ENCODE measurements at regions not wholly inside any gene's neighbourhood (a gene's known extent, or its start where the extent isn't known, plus 50 kb on each side); places are given as distances from the start of the nearest gene placed in this dataset.

DNA sequence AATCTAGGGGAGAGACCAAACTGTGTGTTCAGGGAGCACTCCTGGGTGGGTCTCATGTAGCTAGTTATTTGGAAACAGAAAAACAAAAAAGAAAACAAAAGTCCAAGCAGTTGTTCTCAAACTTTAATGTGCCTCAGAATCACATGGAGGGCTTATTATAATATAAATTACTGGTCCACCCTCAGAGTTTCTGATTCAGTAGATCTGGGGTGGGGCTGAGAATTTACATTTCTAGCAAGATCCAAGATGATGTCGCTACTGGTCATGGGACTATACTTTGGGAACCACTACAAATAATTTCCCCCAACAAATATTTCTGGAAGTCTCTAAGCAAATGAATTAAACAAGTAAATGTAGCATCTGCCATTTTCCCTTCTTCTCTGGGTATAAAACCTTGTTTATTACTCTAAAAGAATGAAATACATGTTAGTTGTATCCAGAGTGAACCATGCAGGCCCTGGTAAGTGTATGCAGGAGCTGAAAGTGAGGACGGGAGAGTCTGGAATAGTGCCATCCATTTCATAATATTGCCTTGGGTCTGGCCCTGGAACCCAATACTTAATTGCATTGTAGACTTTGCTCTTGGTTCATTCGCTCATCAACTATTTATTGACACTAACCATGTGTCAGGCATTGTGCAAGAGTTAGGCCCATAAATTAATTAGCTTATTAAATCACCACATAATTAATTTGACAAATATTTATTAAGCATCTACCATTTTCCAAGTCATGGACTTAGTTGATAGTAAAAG lies 490.8 kb downstream of the EPM2A start:
- no peak for DNase-seq (ENCODE audit: low spot score)

DNA sequence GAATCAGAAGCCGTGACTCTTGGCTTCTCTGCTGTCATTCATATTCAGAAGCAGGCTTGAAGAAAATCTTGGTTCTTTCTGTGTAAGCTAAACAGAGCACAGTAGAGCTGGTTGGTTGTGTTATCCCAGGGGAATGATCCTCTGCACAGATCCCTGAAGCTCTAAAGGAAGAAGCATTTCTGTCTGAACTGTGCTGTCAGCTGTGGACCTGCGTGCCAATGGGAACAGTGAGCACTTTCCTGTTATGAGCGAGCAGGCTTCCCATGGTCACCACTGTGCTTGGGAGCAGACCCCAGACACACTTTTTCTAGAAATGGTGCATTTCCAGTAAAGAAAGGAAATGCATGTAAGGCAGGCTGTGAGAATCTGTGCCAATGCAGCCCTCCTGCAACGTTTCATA lies 490.2 kb downstream of the EPM2A start:
- no peak for DNase-seq (ENCODE audit: low spot score)

DNA sequence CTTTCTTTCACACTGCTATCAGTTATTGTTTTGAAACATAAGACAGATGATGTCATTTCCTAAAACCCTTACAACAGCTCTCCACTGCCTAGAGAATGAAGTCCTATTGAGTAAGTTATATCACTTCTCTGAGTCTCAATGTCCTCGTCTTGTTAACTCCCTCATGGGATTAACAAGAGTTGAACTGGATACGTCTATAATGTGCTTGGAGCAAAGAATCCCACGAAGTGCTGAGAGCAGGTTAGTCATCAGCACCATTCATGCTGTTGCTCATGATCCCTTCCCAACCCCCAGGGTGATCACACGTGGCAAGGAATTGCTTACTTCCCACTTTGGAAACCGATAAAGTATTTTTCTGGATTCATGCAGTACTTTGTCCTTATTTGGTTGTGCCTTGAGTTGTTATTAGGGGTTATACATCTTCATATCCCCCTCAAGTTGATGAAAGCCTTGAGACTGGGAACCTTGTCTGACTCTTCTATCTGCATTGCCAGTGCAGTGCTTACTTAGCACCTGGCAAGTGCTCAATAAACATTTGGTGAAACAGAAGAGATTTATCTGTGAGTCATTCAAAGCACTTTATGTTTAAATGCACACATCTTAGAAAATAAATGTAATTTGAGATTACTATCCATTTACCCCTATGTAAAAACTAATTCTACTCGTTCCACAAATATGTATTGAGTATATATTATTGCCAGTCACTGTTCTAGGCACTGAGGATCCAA lies 487.5 kb downstream of the EPM2A start:
- DNase-seq (ENCODE audit: low spot score): no peak

- no peak for DNase-seq (ENCODE audit: low spot score)
Measured at GRCh38 chr6:145250436-145250835, 484.9 kb downstream of the EPM2A start.

- no peak for DNase-seq (ENCODE audit: low spot score)
Measured at GRCh38 chr6:145252737-145253136, 482.6 kb downstream of the EPM2A start.

DNA sequence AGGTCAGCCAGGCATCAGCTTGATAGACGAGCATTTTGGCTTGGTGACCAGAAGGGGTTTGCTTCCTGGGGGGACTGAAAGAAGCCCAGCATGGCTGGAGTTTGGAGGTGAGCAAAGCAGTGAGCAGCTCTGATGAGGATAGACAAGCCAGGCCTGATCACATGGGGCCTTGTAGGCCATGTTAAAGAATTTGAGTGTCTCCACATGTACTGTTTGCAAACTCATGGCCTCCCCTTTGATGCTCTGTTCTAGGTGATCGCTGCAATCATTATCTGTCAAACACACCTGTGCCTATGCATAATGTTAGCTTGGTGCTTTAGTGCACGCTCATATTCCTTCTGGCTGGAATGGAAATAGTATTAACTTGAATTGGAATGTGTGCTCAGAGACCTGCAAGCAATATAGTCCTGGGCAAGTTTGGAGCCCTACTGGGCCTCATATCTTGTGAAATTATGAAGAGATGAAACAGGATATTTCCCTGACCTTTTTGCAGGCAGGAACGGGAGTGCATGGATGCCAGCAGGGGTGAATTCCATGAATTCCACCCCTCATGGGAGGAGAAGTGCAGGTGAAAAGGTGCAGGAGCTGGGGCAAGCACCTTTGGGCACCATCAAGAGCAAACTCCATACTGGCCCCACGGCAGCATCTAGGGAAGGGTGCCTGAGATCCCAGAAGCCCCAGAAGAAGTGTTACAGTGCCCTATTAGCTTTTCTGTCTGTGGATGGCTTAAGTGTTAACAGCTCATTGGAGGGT lies 480.5 kb downstream of the EPM2A start:
- no peak for DNase-seq (ENCODE audit: low spot score)

DNA sequence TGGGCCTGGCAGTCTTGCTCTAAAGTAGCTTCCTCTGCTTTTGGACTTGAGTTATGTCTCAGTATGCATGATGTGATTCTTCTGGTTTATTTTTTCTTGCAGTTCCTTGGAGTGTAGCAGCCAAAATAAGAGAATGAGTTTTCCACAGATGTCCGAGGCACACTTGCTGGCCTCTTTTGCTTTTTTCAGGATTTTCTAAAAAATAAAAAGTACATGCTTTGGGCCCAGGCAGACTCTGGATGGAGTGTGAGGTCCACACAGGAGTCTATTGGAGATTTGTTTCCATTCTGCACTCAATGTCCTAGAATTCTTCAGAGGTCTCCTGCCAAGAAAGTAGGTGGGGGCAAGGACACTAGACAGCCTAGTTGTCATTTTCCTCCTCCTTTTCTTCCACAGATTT lies 477.6 kb downstream of the EPM2A start:
- DNase-seq (ENCODE audit: low spot score): no peak

DNA sequence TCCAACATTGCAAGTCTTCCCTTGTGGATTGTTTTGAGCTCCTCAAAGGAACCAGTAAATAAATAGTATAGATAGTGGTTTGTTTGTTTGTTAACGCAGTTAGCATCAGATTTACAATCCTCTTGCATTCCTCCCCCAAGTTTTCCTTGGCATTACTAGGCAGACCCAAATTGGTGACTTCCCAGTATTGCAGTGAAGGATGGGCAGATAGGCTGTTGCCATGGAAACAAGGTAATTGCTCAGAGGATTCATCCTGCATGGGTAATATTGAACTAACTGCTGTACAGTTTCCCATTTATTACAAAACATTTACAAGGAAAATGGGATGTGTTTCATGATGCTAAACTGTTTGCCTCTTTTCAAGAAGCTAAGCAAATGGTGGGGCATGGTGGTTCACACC lies 477.2 kb downstream of the EPM2A start:
- no peak for DNase-seq (ENCODE audit: low spot score)

DNA sequence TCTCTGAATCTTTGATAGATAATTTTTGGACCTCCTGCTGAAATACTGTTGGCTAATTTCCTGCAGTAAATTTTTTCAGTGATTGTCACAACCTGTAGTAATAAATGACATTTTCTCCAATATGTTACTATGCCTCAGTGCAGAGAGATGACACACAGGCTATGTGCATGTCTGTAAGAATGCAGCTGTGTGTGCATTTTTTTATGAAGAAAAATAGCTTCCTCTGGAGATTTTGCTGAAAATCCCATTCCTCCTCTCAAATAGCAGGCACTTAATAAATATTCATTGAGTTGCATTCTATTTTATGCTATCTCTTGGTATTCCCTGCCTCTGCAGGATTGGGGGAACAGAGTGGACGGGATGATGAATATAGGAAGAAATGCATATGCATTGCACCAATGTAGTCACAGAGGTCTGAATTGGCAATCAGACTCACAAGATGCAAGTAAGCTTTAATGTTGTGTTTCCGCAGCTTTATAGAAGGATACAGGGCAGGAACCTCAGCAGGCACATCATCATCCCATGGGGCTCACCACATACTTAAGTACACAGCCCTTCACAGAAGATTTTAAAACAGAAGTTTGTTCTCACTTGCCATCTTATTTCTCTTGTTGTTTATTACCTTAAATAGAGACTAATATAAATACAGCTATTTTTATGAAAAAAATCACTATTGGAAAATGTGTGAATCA lies 474.7 kb downstream of the EPM2A start:
- DNase-seq (ENCODE audit: low spot score): no peak

GRCh38 chr6:145261758-145262157 lies 473.6 kb downstream of the EPM2A start:
- no peak for DNase-seq (ENCODE audit: low spot score)

DNA sequence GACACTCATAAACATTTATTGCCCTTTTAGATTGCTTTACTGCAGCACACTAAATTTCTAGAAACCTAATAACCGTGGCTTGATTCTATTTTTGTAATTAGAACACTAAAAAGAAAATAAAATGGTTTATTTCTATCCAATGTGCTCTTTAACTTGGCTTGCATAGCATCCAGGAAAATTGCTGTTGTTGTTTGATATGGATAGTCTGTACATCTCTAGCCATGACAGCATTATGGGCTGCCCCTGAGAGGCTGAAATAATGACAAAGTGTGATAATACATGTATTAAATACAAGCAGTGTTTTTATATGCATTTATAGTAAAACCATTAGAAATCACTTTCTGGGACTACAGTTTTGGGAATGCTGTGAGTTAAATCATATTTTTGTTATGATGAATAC lies 472.5 kb downstream of the EPM2A start:
- no peak for DNase-seq (ENCODE audit: low spot score)

DNA sequence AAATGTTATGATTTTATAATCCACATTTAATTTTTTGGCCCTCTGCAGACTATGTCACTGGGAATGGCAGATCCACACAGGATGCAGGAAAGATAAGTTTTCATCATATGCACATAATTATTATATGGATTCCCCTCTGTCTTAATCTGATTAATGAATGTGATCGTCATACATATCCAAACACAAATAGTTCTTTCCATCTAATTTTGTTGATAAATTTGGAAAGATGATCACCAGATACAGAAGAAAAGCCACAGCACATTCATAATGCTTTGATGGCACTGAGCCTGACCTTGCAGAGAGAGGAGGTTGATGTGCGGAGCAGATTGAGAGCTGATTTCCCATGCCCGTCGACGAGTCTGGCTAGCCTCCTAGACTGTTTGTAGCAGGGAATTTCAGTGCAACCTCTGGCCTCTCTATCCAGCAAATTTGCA lies 471.5 kb downstream of the EPM2A start:
- no peak for DNase-seq (ENCODE audit: low spot score)

- no peak for DNase-seq (ENCODE audit: low spot score)
Measured at GRCh38 chr6:145266432-145267075, 468.8 kb downstream of the EPM2A start.

GRCh38 chr6:145267076-145267867 lies 468.0 kb downstream of the EPM2A start:
- peak; percentile 73 for DNase-seq (ENCODE audit: low spot score)

- DNase-seq (ENCODE audit: low spot score): no peak
Measured at GRCh38 chr6:145270464-145270863, 464.9 kb downstream of the EPM2A start.

- DNase-seq (ENCODE audit: low spot score): peak; percentile 12
Measured at GRCh38 chr6:145271040-145271439, 464.3 kb downstream of the EPM2A start.

- DNase-seq (ENCODE audit: low spot score): no peak
Measured at GRCh38 chr6:145271577-145271976, 463.7 kb downstream of the EPM2A start.

DNA sequence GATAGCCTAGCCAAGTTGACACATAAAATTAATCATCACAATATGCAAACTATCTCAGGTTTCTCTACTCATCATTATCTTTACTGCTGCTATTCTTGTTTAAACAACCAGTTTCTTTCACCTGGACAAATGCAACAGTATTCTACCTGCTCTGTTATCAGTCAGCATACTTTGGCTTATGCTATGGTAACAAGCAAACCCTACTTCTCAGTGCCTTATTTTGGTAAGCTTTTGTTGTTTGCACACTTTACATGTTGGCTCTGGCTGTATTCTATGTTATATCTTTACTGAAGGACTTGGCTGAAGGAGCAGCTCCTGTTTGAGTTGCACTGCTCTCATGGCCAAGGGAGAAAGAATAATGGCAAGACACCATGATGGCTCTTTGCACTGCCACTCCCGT lies 463.1 kb downstream of the EPM2A start:
- DNase-seq (ENCODE audit: low spot score): no peak

GRCh38 chr6:145273136-145273535 lies 462.2 kb downstream of the EPM2A start:
- no peak for DNase-seq (ENCODE audit: low spot score)

- DNase-seq (ENCODE audit: low spot score): no peak
Measured at GRCh38 chr6:145274083-145274482, 461.2 kb downstream of the EPM2A start.

DNA sequence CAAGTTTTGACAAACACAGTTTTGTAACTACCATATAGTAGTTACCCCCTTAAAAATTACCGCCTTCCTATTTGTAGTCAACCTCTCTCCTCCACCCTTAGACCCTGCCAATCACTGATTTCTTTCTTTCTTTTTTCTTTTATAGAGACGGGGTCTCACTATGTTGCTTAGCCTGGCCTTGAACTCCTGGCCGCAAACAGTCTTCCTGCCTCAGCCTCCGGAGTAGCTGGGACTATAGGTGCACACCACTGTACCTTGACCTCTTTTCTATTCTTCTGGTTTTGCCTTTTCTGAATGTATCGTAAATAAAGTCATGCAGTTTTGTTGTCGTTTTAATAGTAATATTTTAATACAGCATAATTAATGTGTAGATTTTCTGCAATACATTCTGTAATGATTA lies 460.3 kb downstream of the EPM2A start:
- no peak for DNase-seq (ENCODE audit: low spot score)

Data from HuH-7 (cell line).